ENCODE measurements at regions not wholly inside any gene's neighbourhood (a gene's known extent, or its start where the extent isn't known, plus 50 kb on each side); places are given as distances from the start of the nearest gene placed in this dataset.
A peak's percentile ranks its signal among the peaks of the same experiment; 100 is the strongest.

DNA sequence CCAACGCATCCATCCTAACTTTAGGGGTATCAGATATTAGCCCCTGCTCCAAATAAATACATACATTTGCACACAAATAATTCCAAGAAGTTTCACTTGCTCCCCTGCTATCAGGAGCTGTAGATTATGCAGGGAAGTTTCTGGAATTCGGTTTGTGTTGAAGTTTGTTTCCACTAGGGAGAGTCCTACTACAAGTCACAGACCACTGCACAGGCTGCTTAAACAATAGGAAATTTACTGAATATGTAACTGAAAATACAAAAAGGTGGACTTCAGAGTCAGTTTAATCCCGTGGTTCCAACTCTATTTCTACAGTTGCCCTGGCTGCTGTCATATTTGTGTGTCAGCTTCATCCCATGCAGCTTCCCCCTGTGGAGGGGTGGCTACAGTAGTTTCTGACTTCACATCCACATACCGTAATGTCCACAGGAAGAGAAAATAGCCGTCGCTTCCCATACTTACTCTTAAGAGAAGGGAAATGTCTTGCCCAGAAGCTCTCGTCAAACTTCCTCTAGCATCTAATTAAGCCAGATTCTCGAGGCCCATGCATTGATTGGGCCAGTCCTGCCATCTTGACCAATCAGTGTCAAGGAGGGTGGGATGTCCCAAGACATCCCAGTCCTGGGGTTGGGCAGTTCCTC, 286.6 kb downstream of the COG6 start:
- no peak for DNase-seq

DNA sequence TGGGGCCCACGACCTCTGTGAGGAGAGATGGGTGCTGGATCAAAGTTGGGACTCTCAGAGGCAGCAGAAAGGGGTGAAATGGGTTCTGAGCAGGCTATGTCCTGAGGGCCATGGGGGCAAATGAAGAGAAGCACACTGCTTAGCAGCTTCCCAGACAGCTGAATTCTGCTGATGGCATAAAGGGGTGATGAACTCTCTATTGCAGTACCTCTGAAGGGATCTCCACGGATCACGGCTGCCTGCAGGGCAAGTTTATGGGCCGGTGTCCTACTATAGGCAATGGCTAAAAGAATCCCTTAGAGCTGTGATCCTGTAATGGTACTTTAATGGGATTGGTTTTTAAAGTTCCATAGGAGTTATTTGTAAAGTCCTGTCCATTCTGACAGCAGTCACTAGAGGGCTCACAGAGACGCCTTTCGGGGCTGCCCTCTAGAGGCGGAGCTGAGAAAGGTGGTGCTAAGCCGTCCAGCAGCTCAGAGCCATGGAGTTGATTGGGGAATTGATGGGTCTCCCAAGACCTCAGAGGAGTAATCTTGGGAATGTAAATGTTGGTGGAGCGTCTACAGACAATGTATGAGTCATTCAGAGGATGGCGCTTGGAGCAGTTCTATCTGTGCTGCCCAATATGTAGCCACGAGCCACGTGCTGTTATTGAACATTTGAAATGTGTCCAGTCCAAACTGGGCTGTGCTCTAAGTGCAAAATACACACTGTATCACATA, 287.3 kb downstream of the COG6 start:
- peak; percentile 74 for DNase-seq

DNA sequence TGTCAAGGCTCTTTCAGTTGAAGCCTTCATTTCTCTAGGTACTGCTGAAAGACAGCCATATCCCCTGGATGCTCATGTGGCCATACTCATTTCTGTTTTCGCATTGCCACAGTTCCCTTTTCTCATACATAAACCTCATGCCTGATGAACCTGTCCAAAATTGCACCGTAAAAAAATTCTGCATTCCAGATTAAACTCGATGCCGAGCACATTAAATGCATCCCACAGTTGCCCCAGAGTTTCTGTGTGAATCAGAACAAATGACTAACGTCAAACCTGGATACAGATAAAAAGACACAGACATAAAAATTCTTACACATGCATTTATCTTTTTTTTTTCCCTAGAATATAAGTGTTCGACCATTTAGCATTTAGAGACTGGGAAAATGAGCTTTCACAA, 288.2 kb downstream of the COG6 start:
- DNase-seq: no peak

DNA sequence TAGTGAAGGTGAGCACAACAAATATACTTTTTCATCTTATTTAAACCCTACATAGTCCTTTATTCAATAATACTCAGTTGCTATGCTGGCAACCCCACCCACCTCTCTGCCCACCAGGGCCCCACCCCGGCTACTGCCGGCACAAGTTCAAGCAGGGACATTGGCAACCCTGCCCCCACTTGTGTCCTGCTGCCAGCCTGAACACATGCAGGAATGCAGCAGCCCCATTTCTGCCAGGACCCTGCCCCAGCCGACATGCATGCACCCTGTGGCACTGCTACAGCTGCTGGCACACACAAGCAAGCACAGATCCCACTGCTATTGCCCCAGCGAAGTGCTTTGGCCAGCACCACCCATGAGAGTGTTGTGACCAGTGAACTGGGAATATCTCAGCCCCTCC, 289.8 kb downstream of the COG6 start:
- no peak for DNase-seq

DNA sequence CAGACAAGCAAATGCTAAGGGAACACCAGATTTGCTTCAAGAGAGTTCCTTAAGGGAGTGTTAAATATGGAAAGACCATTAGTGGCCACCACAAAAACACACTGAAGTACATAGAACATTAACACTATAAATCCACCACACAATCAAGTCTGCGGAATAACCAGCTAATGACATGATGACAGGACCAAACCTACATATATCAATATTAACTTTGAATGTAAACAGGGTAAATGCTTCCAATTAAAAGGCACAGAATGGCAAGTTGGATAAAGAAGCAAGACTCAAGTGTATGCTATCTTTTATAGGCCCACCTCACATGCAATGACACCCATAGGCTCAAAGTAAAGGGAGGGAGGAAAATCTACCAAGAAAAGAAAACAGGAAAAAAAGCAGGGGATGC, 291.3 kb downstream of the COG6 start:
- no peak for DNase-seq

DNA sequence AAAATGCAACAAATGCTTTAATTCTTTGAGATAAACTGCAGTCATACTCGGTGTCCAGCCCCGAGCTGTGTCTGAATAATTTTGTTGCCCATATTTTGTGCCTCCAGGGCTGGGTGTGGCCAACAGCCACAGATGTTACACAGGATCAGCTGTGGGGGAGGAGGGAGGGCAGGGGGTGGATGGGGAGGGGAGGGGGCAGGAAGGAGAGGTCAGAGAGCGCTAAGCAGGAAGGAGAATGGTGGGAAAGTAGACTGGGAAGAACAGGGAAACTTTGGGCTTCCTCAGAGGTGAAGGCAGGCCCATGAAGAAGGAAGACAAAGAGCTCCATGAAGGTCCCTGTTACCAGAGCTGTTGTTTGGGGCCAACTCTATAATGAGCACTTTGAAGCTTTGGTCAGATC, 295.8 kb downstream of the COG6 start:
- no peak for DNase-seq

DNA sequence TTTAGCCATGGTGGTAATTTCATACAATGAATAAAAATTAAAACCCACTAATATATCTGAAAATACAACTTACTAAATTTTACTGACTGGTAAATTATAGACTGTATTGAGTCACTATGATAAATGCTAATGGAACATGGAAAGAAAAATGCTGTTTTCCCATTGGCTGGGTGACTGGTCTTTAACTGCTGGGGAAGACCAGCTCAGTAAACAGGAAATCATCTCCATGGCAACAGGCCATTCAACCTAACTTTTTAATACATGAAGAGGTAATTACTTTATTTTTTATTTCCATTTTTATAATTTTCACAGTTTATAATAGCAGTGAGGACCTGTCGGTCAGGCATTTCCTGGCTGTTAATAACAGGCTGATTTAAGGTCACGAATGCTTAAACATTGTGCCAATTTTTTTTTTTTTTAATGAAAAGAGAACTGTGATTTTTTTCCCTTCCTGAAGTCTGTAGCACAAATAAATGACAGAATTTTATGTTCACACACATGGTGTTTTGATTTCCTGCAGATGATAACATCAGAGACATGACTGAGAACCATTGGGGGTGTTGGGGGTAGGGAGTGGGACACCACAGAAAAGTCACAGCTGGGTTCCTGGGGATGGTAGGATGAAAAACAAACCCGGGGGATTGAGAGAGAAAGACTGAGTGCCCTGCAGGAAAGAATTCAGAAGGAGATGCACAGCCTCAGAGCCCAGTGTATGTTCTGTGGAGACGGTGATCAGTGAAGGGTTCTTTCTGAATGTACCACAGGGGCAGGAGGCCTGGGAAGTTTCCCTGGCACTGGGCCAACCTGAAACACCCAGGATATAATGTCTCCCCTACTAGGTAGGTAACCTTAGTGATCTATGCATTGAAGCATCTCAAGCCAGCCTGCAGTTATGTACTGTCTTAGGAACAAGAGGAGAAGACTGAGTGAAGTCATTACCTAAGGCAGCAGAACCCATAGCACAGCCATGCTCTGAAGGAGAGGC, 297.1 kb downstream of the COG6 start:
- DNase-seq: peak; percentile 54

DNA sequence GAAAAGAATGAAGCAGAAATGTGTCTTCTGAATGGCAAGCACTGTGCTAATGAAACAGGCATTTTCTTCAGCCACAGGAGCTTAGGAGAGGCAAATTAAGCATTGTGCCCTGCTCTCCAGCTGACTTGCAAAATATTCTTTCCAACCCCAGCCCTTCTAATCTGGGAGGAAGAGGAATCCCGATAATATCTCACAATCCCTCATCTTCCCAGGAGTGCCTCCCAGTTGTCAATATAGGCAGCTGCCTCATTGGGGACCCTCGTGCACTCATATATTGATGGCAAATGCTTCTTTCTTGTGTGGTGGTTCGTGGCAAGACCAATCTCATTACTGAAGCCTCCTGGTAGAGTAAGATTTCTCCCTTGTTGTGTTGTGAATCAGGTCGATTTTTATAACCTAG, 299.0 kb downstream of the COG6 start:
- no peak for DNase-seq

DNA sequence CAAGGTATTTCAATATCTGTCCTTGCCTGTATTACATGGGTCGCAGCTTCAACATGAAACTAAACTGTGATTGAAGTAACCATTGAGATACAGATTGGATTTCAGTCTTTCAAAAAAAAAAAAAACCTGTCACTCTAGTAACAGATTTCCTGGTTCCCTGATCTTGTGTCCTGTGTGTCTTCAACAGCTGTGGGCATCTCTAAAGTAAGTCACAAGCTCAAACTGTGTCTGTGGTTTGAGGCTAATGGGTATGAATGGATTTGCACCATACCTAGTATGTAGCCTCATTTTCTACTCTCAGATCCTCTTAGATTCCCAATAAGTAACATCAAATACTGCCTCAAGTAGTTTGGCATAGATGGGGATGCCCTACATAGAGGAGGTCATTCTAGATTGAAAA, 300.1 kb downstream of the COG6 start:
- DNase-seq: no peak

DNA sequence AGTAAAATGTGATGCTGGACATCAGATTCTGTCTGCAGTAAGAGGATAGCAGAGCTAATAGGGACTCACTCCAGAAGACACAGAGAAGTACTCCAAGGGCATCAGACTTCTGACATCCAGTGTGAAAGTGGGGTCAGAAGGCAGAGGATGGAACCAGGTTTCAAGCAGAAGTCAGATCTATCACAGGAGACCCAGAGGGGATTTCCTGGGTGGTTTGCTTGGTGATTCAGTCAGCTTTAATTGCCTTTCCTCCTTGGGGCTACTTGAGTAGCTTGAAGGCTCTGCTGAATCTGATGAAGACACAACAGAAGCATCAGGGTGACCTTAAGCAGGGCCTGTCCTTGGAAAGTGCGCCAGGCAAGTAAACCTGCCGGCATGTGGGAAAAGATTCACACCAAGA, 300.6 kb downstream of the COG6 start:
- peak; percentile 30 for DNase-seq

DNA sequence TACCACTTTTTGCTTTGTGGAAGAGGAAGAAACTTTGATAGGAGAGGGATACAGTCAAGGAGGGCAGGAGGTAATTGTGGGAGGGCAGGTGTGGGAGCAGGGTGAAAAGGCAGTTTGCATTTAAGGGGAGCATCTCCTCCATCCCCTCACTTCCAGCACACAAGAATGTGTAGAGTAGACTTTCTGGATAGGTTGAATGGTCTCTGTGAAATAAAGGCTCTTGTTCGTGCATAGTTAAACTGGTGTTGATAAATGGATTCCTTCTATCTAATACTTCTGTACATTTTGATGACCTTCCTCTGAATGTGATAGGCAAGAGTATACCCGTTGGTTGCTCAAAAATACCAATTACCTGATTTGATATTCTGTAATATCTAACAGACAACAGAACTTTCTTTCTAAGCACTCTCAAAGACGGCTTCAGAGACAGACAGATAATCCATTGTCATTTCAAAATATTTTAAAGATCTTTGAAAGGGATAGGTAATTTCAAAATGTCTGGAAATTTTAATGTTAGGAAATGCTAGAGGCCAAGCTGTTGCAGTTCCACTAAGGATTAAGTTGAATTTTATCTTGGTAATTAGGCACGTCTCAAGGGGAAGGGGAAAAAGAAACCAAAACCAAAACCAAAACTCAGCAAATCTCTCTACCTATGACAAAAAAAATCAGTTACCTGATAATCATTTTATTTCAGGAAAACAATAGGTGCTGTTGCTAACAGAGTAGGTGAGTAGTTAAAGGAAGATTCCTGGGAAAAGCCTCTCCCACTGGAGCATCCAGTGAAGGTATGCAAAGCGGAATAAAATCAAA, 302.6 kb downstream of the COG6 start:
- DNase-seq: peak; percentile 34

DNA sequence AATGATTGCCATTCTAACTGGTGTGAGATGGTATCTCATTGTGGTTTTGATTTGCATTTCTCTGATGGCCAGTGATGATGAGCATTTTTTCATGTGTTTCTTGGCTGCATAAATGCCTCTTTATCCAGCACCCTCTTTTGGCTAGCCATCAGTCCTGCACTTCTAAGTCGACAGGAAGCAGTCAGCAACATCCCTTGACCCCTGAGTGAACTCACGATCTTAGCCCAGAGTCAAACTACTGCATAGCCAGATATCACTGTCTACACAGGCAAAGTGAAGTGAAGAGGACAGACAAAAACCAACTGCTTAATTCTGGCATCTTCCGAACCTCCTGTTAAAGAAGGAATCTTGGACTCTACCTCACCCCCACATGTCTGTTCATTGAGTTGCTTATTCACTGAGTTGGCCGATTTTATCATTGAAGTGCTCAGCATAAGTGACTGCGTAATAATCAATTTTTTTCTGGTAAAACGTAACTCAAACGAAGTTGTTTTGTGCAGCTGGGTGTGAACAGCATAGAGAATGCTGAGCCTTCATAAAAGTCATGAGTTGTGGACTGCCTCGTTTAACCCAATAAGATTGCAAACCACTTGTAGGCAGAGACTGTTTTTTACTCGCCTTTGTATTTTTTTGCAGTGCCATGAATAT, 304.2 kb downstream of the COG6 start:
- no peak for DNase-seq

DNA sequence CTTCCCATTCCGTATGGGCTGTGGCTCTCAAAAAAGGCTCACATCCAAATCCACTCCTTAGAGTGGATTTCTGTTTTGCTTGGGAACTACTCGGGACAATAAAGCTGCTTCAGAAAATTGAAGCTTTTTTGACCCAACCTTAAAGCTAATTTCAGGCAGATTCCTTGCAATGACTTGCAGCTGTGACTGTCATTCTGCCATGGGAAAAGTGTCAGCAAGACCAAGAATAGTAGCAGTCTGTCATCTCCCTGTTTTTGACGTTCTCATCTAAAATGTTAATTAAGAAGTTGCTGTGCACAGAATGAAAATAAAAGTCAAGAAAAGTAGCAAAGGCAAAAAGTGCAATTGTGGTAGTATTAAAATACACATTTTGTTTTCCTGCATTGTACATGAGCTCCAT, 304.7 kb downstream of the COG6 start:
- no peak for DNase-seq

DNA sequence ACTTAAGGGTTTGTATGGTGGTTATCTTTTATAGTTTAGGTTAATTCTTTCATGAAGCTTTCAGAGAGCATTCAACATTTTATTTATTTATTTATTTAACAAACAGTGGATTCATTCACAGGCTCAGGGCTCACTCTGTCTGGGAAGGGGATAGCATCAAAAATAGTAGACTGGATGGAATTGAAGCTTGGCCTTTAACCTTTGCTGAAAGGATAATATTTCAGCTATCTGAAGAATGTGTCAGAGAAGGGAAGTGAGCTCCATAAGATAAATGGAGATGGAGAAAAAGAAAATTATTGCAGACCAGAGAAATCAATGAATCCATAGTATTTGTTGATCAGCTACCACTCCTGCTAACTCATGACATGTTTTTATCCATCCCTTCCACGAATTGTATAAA, 305.6 kb downstream of the COG6 start:
- DNase-seq: no peak

DNA sequence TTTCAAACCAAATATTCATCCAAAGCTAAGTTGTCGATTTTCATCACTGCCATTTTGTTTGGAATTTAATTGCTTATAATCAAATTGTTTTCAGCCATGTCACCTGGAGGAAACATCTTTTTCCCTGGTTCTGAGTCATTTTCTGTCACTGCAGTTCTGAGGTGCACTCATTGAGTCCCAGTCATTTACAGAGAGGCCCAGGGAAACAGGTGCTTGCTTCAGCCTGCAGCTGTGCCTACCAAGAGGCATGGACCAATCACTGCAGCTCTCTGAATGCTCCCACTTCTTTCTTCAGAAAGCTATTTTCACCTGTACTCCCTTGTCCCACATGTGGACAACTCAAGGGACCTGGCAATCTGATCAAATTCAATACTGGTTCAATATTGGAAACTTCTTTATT, 308.1 kb downstream of the COG6 start:
- no peak for DNase-seq

DNA sequence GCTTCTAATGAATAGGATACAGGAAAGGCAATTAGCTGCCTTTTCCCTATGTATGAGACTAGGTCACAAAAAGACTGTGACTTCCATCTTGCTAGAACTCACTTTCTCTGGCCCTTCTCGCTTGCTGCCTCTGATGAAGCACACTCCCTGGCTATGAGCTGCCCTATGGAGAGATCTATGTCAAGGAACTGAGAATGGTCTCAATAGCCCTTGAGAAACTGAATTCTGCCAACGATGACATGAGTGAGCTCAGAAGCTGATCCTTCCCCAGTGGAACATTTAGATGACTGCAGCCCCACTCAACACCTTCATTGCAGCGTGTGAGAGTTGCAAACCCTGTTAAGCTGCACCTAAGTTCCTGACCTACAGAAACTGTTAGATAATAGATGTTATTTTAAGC, 309.8 kb downstream of the COG6 start:
- no peak for DNase-seq

DNA sequence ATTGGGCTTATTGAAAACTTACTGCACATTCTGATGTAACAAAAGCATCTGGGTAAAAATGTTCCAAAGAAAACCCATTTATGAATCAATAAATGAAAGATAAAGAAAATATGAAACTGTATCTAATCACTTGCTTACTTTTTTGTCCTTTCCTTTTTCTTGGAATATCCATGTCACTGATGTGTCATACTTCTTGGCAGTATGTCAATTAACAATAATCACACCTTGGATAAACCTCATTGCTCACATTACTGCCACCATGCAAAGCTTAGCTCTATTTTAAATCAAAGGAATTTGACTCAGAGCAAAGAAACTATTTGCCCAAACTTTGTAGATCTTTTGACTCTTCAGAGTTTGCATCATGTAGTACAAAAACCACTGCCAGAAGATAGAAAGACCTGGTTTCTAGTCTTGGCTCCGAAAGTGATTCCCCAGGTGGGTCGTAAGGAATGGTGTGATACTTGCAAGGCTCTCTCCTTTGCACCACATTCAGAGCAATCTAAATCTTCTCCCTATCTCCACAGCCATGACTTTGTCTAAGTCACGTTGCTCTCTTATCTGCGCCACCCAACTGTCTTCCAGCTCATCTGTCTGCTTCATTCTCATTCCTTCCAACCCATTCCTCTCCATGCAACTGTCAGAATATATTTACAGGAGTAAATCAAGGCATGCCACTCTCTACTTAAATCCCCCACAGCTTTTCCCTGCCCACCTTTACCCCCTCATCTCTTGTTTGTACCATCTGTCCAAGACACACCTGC, 311.9 kb downstream of the COG6 start:
- DNase-seq: no peak

DNA sequence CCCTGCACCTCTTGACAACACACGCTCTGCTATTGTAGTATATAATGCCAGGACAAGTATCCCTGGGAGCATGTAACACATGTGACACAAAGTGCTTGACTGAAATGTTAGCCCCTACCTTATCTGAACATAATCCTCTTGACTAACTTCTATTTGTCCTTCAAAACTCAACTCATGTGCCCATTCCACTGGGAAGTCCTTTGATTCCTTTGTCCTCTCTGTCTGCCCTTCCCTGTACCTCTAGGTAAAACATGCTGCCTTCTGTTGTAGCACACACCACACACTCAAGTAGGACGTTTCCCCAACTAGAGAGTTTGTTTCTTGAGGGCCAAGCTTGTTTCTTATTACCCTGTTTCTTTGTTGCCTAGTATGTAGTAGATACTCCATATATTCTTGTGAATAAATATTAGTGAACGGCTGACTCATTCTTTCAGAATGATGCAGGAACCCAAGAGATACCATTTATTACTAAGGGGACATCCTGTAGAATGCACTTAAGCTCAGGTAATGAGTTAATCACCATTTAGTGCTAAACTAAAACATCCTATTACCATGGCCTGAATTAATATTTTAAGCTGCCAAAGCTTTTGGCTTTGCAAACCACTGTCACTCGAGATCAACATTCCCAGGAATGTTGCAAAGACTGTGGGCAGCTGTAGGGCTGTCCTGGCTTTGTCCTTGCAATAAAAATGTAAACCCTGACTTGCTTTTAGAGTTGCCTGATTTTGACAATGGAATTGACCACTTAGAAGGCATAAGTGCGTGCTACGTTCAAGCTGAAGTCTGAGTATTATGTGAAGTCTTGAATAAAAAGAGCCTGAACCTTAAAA, 313.4 kb downstream of the COG6 start:
- no peak for DNase-seq

DNA sequence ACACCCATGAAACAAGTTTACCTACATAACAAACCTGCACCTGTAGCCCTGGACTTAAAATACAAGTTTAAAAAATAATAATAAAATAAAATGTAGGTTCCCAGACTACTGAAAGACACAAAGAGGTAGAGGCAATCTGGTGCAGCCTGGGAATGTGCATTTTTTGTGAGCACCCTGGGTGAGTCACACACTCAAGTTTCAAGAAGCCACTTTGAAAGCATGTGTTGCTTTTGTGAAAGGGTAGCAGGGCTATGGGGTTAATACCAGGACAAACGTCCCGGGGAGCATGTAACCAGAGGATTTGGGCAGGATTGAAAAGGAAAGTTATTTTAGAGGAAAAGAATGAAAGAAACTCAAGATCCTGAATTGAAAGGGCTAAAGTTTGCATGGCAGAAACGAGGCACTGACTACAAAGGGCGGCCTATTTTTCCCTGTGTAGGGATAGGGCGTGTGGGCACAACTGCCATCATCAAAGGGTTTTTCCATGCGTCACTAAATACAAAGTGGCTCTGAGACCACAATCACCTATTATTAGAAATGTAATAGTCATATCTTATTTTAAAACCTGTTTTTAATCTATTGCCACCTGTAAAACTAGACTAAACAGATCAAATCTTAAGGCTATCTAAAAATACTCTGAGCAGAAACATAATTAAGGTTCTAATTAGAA, 314.9 kb downstream of the COG6 start:
- no peak for DNase-seq

DNA sequence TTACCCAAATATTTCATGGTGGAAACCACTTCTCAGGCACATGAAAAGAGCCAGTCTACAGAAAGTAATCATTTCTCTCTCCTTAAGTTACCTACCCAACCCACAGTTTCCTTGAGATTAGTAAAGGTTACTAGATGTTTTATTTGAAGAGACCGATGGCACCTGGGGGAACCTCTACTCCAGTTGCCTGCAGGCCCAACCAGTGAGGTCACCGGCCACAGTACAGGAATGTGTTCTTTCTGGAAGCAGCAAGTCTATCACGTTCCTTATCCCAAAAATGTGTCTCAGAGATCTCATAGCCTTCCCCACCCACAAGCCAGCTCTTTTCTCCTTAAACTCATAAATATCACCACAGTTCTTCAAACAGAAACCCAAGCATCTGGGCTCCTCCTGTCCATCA, 316.1 kb downstream of the COG6 start:
- DNase-seq: no peak
